Keratinocyte (primary cell): ENCODE measurements at regions not wholly inside any gene's neighbourhood (a gene's known extent, or its start where the extent isn't known, plus 50 kb on each side); places are given as distances from the start of the nearest gene placed in this dataset.

Experiments
- DNase-seq: peaks from one replicate; pipeline ENCODE4 v3.0.0-alpha.2; 2011; ENCODE audit warnings: low read depth, missing footprints, low spot score
- FAIRE-seq: peaks from 2 replicates; lab custom pipeline; 2011; peaks lifted over from hg19 to GRCh38; lab: Jason Lieb, UNC
- H2AFZ ChIP-seq: 2 replicates; pipeline ENCODE4 v1.6.0; 2012; ENCODE audit warnings: low read length, control low read depth, inconsistent platforms; ENCODE audit not compliant: control insufficient read depth
- H3K27ac ChIP-seq: 2 replicates; pipeline ENCODE4 v1.5.1; 2011; ENCODE audit warnings: low read length; ENCODE audit not compliant: control insufficient read depth, insufficient read depth
- H3K27me3 ChIP-seq: 3 replicates; pipeline ENCODE4 v1.6.0; 2011; ENCODE audit warnings: low read length; ENCODE audit not compliant: control insufficient read depth, insufficient read depth; ENCODE audit errors: extremely low read depth
- H3K36me3 ChIP-seq, 2 experiments: 2 replicates in 1 of 2; 3 replicates in 1 of 2; pipeline ENCODE4 v1.5.1; 2011; ENCODE audit warnings: low read length in 2 of 2, mild to moderate bottlenecking in 1 of 2; ENCODE audit not compliant: control insufficient read depth in 2 of 2, insufficient read depth in 2 of 2; ENCODE audit errors: extremely low read depth in 1 of 2
- H3K4me1 ChIP-seq: 3 replicates; pipeline ENCODE4 v1.5.1; 2011; ENCODE audit warnings: low read length; ENCODE audit not compliant: control insufficient read depth, insufficient read depth; ENCODE audit errors: extremely low read depth
- H3K4me2 ChIP-seq: 3 replicates; pipeline ENCODE4 v1.6.0; 2011; ENCODE audit warnings: low read depth, low read length; ENCODE audit not compliant: control insufficient read depth, insufficient read depth; ENCODE audit errors: extremely low read depth
- H3K4me3 ChIP-seq, 3 experiments: fragments of 200-600 bp in 1 of 3; sonication (generic) in 1 of 3; 2 replicates in 2 of 3; 3 replicates in 1 of 3; pipeline ENCODE4 v1.5.1; 2011 to 2016; ENCODE audit warnings: low read length in 3 of 3, mild to moderate bottlenecking in 3 of 3, control low read depth in 2 of 3, inconsistent platforms in 1 of 3, low read depth in 1 of 3, mixed read lengths in 1 of 3, mixed run types in 1 of 3, moderate library complexity in 1 of 3; ENCODE audit not compliant: control insufficient read depth in 2 of 3, insufficient read depth in 2 of 3; ENCODE audit errors: extremely low read depth in 1 of 3
- H3K79me2 ChIP-seq: 2 replicates; pipeline ENCODE4 v1.6.0; 2012; ENCODE audit warnings: low read length; ENCODE audit not compliant: control insufficient read depth, insufficient read depth
- H3K9ac ChIP-seq: 3 replicates; pipeline ENCODE4 v1.6.0; 2011; ENCODE audit warnings: low read length; ENCODE audit not compliant: control insufficient read depth, insufficient read depth; ENCODE audit errors: extremely low read depth
- H3K9me1 ChIP-seq: 3 replicates; pipeline ENCODE4 v1.6.0; 2011; ENCODE audit warnings: low read length; ENCODE audit not compliant: control insufficient read depth, insufficient read depth; ENCODE audit errors: extremely low read depth
- H3K9me3 ChIP-seq: 2 replicates; pipeline ENCODE4 v1.5.1; 2012; ENCODE audit warnings: low read depth, low read length; ENCODE audit not compliant: control insufficient read depth
- H4K20me1 ChIP-seq: 3 replicates; pipeline ENCODE4 v1.6.0; 2011; ENCODE audit warnings: low read length; ENCODE audit not compliant: control insufficient read depth, insufficient read depth; ENCODE audit errors: extremely low read depth
- EZH2 ChIP-seq: IDR thresholded peaks from one replicate; pipeline ENCODE4 v1.6.1; 2012; ENCODE audit warnings: inconsistent platforms, mild to moderate bottlenecking, low read length, moderate library complexity
- dilution Hi-C: fragments of 300-500 bp; cut with MboI; formaldehyde crosslinking; loops from one replicate; pipeline ENCODE4 v1.7.0; 2020; ENCODE audit warnings: low sequenced_read_pairs; ENCODE audit not compliant: extremely low pct_ligation_motif_present
- TF ChIP-seq, protein P1 (sequence below), 3 experiments: IDR thresholded peaks in 1 of 3; conservative IDR thresholded peaks in 1 of 3; optimal IDR thresholded peaks in 1 of 3; 2 replicates in 2 of 3; 3 replicates in 1 of 3; pipeline versions ENCODE3 to v1.5.1; 2011; ENCODE audit warnings: low read length in 3 of 3, mild to moderate bottlenecking in 3 of 3, moderate library complexity in 2 of 3, control low read depth in 1 of 3, inconsistent platforms in 1 of 3; ENCODE audit not compliant: insufficient read depth in 2 of 3; ENCODE audit errors: extremely low read depth in 1 of 3

GRCh38 chr3:147304756-147305155 is 101.6 kb downstream of the ZIC4 start:
- Histone ChIP-seq H3K9me1 (no peaks in the 10 kb centered on the region), H3K36me3 (no peaks in the 10 kb centered on the region), H3K4me1 (no peaks in the 10 kb centered on the region), H3K27ac (no peak overlapping the region), H3K27me3 (no peaks in the 10 kb centered on the region), H2AFZ (no peak overlapping the region), H3K9me3 (no peaks in the 10 kb centered on the region), H3K4me3 (no peak overlapping the region), H3K4me2 (no peak overlapping the region), H3K9ac (no peak overlapping the region), H3K79me2 (no peaks in the 10 kb centered on the region), H4K20me1 (no peaks in the 10 kb centered on the region)
- no peak for TF ChIP-seq EZH2
- TF ChIP-seq, protein P1, sequence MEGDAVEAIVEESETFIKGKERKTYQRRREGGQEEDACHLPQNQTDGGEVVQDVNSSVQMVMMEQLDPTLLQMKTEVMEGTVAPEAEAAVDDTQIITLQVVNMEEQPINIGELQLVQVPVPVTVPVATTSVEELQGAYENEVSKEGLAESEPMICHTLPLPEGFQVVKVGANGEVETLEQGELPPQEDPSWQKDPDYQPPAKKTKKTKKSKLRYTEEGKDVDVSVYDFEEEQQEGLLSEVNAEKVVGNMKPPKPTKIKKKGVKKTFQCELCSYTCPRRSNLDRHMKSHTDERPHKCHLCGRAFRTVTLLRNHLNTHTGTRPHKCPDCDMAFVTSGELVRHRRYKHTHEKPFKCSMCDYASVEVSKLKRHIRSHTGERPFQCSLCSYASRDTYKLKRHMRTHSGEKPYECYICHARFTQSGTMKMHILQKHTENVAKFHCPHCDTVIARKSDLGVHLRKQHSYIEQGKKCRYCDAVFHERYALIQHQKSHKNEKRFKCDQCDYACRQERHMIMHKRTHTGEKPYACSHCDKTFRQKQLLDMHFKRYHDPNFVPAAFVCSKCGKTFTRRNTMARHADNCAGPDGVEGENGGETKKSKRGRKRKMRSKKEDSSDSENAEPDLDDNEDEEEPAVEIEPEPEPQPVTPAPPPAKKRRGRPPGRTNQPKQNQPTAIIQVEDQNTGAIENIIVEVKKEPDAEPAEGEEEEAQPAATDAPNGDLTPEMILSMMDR (optimal IDR thresholded peaks at IDR 0.05 in 1 of 3, IDR thresholded peaks at IDR 0.05 in 1 of 3, conservative IDR thresholded peaks at IDR 0.05 in 1 of 3; ENCODE audit: extremely low read depth in 1 of 3, insufficient read depth in 2 of 3, low read length in 3 of 3), result no peak
- no peak for DNase-seq
- FAIRE-seq, result no peak
- dilution Hi-C loops, result no loop called here

DNA sequence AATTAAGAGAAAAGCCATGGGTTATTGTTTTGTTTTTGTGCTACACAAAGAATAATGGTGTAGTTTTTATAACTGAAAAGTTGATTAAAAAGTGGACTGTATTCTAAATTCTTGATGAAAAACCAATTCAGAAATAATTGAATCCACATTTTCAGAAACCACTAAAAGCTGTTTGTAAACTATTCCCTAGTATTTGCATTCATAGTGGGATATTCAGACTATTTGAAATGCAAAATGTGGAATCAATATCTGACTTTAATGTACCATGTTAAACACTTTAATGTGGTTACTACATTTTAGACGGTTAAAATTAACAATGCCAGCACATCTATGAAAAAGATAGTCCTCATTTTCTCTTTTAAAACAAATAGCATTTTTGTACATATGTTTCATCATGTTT is 104.6 kb downstream of the ZIC4 start:
- Histone ChIP-seq H3K9ac (no peak overlapping the region), H3K9me1 (no peaks in the 10 kb centered on the region), H3K27me3 (no peaks in the 10 kb centered on the region), H3K27ac (no peak overlapping the region), H3K4me1 (no peaks in the 10 kb centered on the region), H2AFZ (no peak overlapping the region), H3K9me3 (no peaks in the 10 kb centered on the region), H4K20me1 (no peaks in the 10 kb centered on the region), H3K79me2 (no peaks in the 10 kb centered on the region), H3K36me3 (no peaks in the 10 kb centered on the region), H3K4me3 (no peak overlapping the region), H3K4me2 (no peak overlapping the region)
- dilution Hi-C loops, result no loop called here
- TF ChIP-seq, protein P1 (optimal IDR thresholded peaks at IDR 0.05 in 1 of 3, IDR thresholded peaks at IDR 0.05 in 1 of 3, conservative IDR thresholded peaks at IDR 0.05 in 1 of 3; ENCODE audit: extremely low read depth in 1 of 3, insufficient read depth in 2 of 3, low read length in 3 of 3), result no peak
- no peak for TF ChIP-seq EZH2
- FAIRE-seq (no peak), DNase-seq (no peak)
